ENCODE measurements at regions not wholly inside any gene's neighbourhood (a gene's known extent, or its start where the extent isn't known, plus 50 kb on each side); places are given as distances from the start of the nearest gene placed in this dataset.

GRCh38 chr2:147495734-147496133 is 349.1 kb upstream of the ACVR2A start:
- no peak for TF ChIP-seq SP1 (IDR thresholded peaks at IDR 0.05; ENCODE audit: low read depth)
- no peak for TF ChIP-seq POLR2AphosphoS5 (IDR thresholded peaks at IDR 0.05; ENCODE audit: low read depth, low read length)
- TF ChIP-seq FOSL1 (IDR thresholded peaks at IDR 0.05; ENCODE audit: low read depth), result no peak
- TF ChIP-seq SRF (IDR thresholded peaks at IDR 0.05; ENCODE audit: low read depth), result no peak
- no peak for TF ChIP-seq CTCF (IDR thresholded peaks at IDR 0.05 in 2 of 3, conservative IDR thresholded peaks at IDR 0.05 in 1 of 3; ENCODE audit: borderline replicate concordance in 1 of 3, insufficient read depth in 1 of 3, low read depth in 2 of 3, low read length in 2 of 3)
- no peak for TF ChIP-seq POLR2A (IDR thresholded peaks at IDR 0.05; ENCODE audit: borderline replicate concordance, extremely low read depth, insufficient read depth, insufficient read length)
